ENCODE measurements at regions not wholly inside any gene's neighbourhood (a gene's known extent, or its start where the extent isn't known, plus 50 kb on each side); places are given as distances from the start of the nearest gene placed in this dataset.

DNA sequence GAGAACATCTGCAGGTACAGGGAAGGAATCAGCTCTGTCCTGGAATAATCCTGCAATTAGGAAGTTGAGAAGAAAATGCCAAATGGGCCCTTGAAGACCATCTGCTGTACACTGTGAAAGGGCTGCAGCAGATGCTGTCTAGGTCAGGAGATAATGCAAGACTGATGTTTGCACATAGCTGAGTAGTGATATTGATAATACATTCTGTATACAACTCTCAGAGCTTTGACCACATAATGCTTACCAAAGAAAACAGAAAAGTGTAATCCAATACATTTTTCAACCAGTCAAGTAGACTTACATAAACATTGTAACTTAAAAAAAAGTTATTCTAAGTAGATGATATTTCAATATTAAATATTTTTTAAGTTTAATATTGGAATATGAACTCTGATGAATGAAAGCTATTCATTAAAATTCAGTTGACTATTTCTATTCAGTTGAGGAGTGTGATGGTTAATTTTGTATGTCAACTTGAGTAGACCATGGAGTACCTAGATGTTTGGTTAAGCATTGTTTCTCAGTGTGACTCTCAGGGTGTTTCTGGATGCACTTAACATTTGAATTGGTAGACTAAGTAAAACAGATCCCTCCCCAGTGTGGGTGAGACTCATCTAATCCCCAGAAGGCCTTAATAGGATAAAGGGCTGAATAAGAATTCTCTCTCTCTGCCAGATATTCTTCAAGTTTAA lies 380.1 kb upstream of the PRR16 start:
- TF ChIP-seq POLR2A (IDR thresholded peaks at IDR 0.05) = no peak
- TF ChIP-seq, protein P1, sequence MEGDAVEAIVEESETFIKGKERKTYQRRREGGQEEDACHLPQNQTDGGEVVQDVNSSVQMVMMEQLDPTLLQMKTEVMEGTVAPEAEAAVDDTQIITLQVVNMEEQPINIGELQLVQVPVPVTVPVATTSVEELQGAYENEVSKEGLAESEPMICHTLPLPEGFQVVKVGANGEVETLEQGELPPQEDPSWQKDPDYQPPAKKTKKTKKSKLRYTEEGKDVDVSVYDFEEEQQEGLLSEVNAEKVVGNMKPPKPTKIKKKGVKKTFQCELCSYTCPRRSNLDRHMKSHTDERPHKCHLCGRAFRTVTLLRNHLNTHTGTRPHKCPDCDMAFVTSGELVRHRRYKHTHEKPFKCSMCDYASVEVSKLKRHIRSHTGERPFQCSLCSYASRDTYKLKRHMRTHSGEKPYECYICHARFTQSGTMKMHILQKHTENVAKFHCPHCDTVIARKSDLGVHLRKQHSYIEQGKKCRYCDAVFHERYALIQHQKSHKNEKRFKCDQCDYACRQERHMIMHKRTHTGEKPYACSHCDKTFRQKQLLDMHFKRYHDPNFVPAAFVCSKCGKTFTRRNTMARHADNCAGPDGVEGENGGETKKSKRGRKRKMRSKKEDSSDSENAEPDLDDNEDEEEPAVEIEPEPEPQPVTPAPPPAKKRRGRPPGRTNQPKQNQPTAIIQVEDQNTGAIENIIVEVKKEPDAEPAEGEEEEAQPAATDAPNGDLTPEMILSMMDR (IDR thresholded peaks at IDR 0.05) = no peak
- no peak for TF ChIP-seq EP300 (IDR thresholded peaks at IDR 0.05)
- no peak for TF ChIP-seq POLR2AphosphoS5 (IDR thresholded peaks at IDR 0.05)
